Lower lobe of right lung (tissue), 2 donors: ENCODE measurements at regions not wholly inside any gene's neighbourhood (a gene's known extent, or its start where the extent isn't known, plus 50 kb on each side); places are given as distances from the start of the nearest gene placed in this dataset.
A peak's percentile ranks its signal among the peaks of the same experiment; 100 is the strongest.
"Not testable (repeated sequence)": the region's sequence is repeated elsewhere in the genome, so short reads cannot be mapped to it uniquely, and the experiment has no call there.

Experiments
- ATAC-seq, 2 donors: fragments of 200-7000 bp; cut with Tn5 transposase; one replicate each; pipeline ENCODE4 v1.9.1; 2020 to 2022; ENCODE audit warnings: mild to moderate bottlenecking in 2 of 2, moderate library complexity in 2 of 2
- DNase-seq: peaks from one replicate; pipeline ENCODE4 v3.0.0-alpha.2; 2020
- H3K27ac ChIP-seq: fragments of 200-600 bp; one replicate; pipeline ENCODE4 v1.8.0; 2022
- H3K27me3 ChIP-seq: fragments of 200-600 bp; one replicate; pipeline ENCODE4 v1.8.0; 2022; ENCODE audit warnings: low read depth
- H3K36me3 ChIP-seq: fragments of 200-600 bp; one replicate; pipeline ENCODE4 v1.8.0; 2022; ENCODE audit warnings: mild to moderate bottlenecking
- H3K4me1 ChIP-seq: fragments of 200-600 bp; one replicate; pipeline ENCODE4 v1.8.0; 2022
- H3K4me3 ChIP-seq: fragments of 200-600 bp; one replicate; pipeline ENCODE4 v1.8.0; 2022; ENCODE audit warnings: mild to moderate bottlenecking
- H3K9me3 ChIP-seq: fragments of 200-600 bp; one replicate; pipeline ENCODE4 v1.8.0; 2022
- CTCF ChIP-seq: fragments of 200-600 bp; IDR thresholded peaks from one replicate; pipeline ENCODE4 v1.8.0; 2022; ENCODE audit warnings: antibody characterized with exemption, mild to moderate bottlenecking
- intact Hi-C: fragments of 100-400 bp; cut with DNase I; formaldehyde crosslinking; loops from one replicate; pipeline ENCODE4 v1.11.0; 2022
- donor health status: DM: no; HTN: yes; CAD: no; lungs with severe emphysema.

- H3K27me3 ChIP-seq, H3K27ac ChIP-seq, H3K9me3 ChIP-seq, H3K36me3 ChIP-seq, H3K4me3 ChIP-seq, intact Hi-C loops, H3K4me1 ChIP-seq, DNase-seq: not testable (repeated sequence)
- peak; percentile 51 to 83 for ATAC-seq
These were observed 144.9 kb downstream of the NPIPB11 start for GRCh38 chr16:29261427-29262248.

- H3K36me3 ChIP-seq, ATAC-seq, H3K4me3 ChIP-seq, DNase-seq, H3K27ac ChIP-seq, H3K9me3 ChIP-seq, intact Hi-C loops, H3K27me3 ChIP-seq, H3K4me1 ChIP-seq: not testable (repeated sequence)
These were observed 145.7 kb downstream of the NPIPB11 start for GRCh38 chr16:29260683-29261426.

GRCh38 chr16:29259635-29260457 lies 146.7 kb downstream of the NPIPB11 start:
- not testable (repeated sequence) for DNase-seq, H3K27ac ChIP-seq
- peak in 1 of 2 donors; percentile 7 for ATAC-seq

GRCh38 chr16:29258946-29259634 lies 147.4 kb downstream of the NPIPB11 start:
- H3K36me3 ChIP-seq, H3K9me3 ChIP-seq, H3K4me3 ChIP-seq, H3K27me3 ChIP-seq, H3K27ac ChIP-seq, DNase-seq, ATAC-seq, intact Hi-C loops, H3K4me1 ChIP-seq: not testable (repeated sequence)

More at GRCh38 chr16:29259635-29260457, 146.7 kb downstream of the NPIPB11 start:
- H3K27me3 ChIP-seq, H3K4me1 ChIP-seq, intact Hi-C loops, H3K36me3 ChIP-seq, H3K4me3 ChIP-seq, H3K9me3 ChIP-seq: not testable (repeated sequence)

- H3K27ac ChIP-seq, H3K36me3 ChIP-seq, H3K27me3 ChIP-seq, H3K9me3 ChIP-seq, H3K4me3 ChIP-seq, DNase-seq, H3K4me1 ChIP-seq, ATAC-seq, intact Hi-C loops: not testable (repeated sequence)
These were observed 148.8 kb downstream of the NPIPB11 start for GRCh38 chr16:29257419-29258336.

- no peaks in the 10 kb centered on the region for H3K36me3 ChIP-seq
These were observed 150.0 kb downstream of the NPIPB11 start for GRCh38 chr16:29256501-29256981.

GRCh38 chr16:29255957-29256356 lies 150.6 kb downstream of the NPIPB11 start:
- H3K4me1 ChIP-seq, H3K9me3 ChIP-seq, ATAC-seq, H3K36me3 ChIP-seq, DNase-seq, H3K27ac ChIP-seq, H3K27me3 ChIP-seq, H3K4me3 ChIP-seq, intact Hi-C loops: not testable (repeated sequence)

More at GRCh38 chr16:29256501-29256981, 150.0 kb downstream of the NPIPB11 start:
- H3K27me3 ChIP-seq, result no peaks in the 10 kb centered on the region
- intact Hi-C loops, result no loop called here
- no peak for TF ChIP-seq CTCF
- no peaks in the 10 kb centered on the region for H3K9me3 ChIP-seq
- ATAC-seq, result no peak
- H3K27ac ChIP-seq, result no peak overlapping the region
- H3K4me1 ChIP-seq, result no peaks in the 10 kb centered on the region
- DNase-seq, result no peak
- no peak overlapping the region for H3K4me3 ChIP-seq

GRCh38 chr16:29255496-29255796 lies 151.1 kb downstream of the NPIPB11 start:
- intact Hi-C loops, H3K36me3 ChIP-seq, H3K27ac ChIP-seq, H3K9me3 ChIP-seq, DNase-seq, H3K27me3 ChIP-seq, H3K4me1 ChIP-seq, ATAC-seq, H3K4me3 ChIP-seq: not testable (repeated sequence)
